Left ventricle myocardium inferior (tissue), 1 donor: ENCODE measurements at regions not wholly inside any gene's neighbourhood (a gene's known extent, or its start where the extent isn't known, plus 50 kb on each side); places are given as distances from the start of the nearest gene placed in this dataset.

Experiments
- DNase-seq: peaks from one replicate; pipeline ENCODE4 v3.0.0-alpha.2; 2020
- H3K27ac ChIP-seq: fragments of 200-600 bp; replicated peaks from 2 replicates; pipeline ENCODE4 v1.8.0; 2021
- H3K27me3 ChIP-seq: fragments of 200-600 bp; 2 replicates; pipeline ENCODE4 v1.8.0; 2021; ENCODE audit warnings: low read depth
- H3K36me3 ChIP-seq: fragments of 200-600 bp; 2 replicates; pipeline ENCODE4 v1.8.0; 2021
- H3K4me1 ChIP-seq: fragments of 200-600 bp; 2 replicates; pipeline ENCODE4 v1.8.0; 2021
- H3K4me3 ChIP-seq: fragments of 200-600 bp; 2 replicates; pipeline ENCODE4 v1.8.0; 2021; ENCODE audit warnings: mild to moderate bottlenecking, moderate library complexity
- H3K9me3 ChIP-seq: fragments of 200-600 bp; replicated peaks from 2 replicates; pipeline ENCODE4 v1.8.0; 2021
- intact Hi-C: fragments of 100-400 bp; cut with micrococcal nuclease; formaldehyde crosslinking; loops from one replicate; pipeline ENCODE4 v1.11.0; 2022
- TF ChIP-seq, protein P1 (sequence below): fragments of 200-600 bp; IDR thresholded peaks from 2 replicates; pipeline ENCODE4 v1.8.0; 2021; ENCODE audit warnings: antibody characterized with exemption, mild to moderate bottlenecking, borderline replicate concordance
- donor health status: DM: no; HTN: yes; CAD: no; lungs with severe emphysema.

DNA sequence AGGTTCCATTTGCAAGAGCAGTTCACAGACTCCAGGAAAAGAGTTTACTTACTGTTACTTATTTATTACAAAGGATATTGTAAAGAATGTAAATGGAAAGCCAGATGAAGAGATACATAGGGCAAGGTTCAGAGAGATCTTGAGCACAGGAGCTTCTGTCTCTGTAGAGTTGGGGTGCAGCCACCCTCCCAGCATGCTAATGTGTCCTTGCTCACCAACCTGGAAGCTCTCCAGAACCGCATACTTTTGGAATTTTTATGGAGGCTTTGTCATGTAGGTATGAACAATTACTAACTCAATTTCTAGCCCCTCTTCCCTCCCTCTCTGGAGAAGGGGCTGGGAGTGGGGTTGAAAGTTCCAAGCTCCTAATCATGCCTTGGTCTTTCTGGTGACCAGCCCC is 857.2 kb downstream of the RPA4 start:
- DNase-seq: no peak
- Histone ChIP-seq H3K4me3 (no peak overlapping the region), H3K9me3 (no peaks in the 10 kb centered on the region), H3K27me3 (no peaks in the 10 kb centered on the region), H3K27ac (no peak overlapping the region), H3K4me1 (no peaks in the 10 kb centered on the region), H3K36me3 (no peaks in the 10 kb centered on the region)
- TF ChIP-seq, protein P1, sequence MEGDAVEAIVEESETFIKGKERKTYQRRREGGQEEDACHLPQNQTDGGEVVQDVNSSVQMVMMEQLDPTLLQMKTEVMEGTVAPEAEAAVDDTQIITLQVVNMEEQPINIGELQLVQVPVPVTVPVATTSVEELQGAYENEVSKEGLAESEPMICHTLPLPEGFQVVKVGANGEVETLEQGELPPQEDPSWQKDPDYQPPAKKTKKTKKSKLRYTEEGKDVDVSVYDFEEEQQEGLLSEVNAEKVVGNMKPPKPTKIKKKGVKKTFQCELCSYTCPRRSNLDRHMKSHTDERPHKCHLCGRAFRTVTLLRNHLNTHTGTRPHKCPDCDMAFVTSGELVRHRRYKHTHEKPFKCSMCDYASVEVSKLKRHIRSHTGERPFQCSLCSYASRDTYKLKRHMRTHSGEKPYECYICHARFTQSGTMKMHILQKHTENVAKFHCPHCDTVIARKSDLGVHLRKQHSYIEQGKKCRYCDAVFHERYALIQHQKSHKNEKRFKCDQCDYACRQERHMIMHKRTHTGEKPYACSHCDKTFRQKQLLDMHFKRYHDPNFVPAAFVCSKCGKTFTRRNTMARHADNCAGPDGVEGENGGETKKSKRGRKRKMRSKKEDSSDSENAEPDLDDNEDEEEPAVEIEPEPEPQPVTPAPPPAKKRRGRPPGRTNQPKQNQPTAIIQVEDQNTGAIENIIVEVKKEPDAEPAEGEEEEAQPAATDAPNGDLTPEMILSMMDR: no peak
- intact Hi-C loops: no loop called here

DNA sequence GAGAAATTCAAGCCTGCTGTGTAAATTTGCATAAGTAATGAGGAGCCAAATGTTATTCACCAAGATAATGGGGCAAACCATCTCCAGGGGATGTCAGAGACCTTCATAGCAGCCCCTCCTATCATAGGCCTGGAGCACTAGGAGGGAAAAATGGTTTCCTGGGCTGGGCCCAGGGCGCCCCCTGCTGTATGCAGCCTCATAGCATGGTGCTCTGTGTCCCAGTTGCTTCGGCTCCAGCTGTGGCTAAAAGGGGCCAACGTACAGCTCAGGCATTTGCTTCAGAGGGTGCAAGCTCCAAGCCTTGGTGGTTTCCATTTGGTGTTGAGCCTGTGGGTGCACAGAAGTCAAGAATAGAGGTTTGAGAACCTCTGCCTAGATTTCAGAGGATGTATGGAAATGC is 859.3 kb downstream of the RPA4 start:
- intact Hi-C loops: no loop called here

DNA sequence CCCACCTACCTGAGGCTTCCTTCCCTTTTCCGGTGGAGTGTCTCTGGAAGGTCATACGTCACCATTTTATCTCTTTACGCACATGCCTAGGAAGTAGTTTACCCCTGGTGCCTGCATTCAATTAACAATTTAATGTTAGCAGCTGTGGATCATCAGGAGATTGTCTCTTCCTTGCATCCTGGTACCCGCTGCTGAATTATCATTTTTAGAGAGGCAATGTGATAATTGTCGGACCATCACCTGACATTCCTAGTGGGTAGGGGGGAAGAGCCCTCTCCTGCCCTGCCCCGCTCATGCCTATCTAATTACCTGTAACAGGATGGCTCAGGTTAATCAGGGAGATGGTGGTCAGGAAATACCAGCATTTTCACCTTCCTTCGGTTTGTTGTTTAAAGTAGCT is 863.6 kb downstream of the RPA4 start:
- Histone ChIP-seq H3K4me1 (no peaks in the 10 kb centered on the region), H3K4me3 (no peak overlapping the region), H3K27ac (no peak overlapping the region), H3K36me3 (no peaks in the 10 kb centered on the region), H3K9me3 (no peaks in the 10 kb centered on the region), H3K27me3 (no peaks in the 10 kb centered on the region)
- no peak for DNase-seq
- TF ChIP-seq, protein P1: no peak
- intact Hi-C loops: no loop called here

More for the DNA sequence above, 859.3 kb downstream of the RPA4 start:
- no peaks in the 10 kb centered on the region for H3K9me3 ChIP-seq
- H3K27me3 ChIP-seq: no peaks in the 10 kb centered on the region
- no peaks in the 10 kb centered on the region for H3K36me3 ChIP-seq
- no peak overlapping the region for H3K4me3 ChIP-seq
- no peaks in the 10 kb centered on the region for H3K4me1 ChIP-seq
- TF ChIP-seq, protein P1: no peak
- H3K27ac ChIP-seq: no peak overlapping the region
- DNase-seq: no peak

DNA sequence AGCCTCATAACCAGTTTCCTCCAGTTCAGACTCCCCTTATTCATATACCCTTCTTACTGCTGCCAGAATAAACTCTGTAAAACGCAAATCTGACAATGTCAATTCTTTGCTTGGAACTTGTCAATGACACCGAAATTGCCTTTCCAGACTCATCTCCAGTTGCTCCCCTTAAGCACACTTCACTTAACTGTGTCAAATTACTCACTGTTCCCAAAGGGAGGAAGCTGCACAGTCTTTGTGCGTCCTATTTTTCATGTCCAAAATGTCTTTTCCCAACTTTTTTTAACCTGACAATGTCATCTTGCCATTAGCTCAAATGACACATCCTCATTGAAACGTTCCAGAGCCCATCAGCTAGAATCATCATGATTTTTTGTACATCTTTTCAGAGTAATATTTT is 867.3 kb downstream of the RPA4 start:
- no peaks in the 10 kb centered on the region for H3K27me3 ChIP-seq
- no peaks in the 10 kb centered on the region for H3K9me3 ChIP-seq
- no peak overlapping the region for H3K4me3 ChIP-seq
- no peaks in the 10 kb centered on the region for H3K4me1 ChIP-seq
- DNase-seq: no peak
- TF ChIP-seq, protein P1: no peak
- no peaks in the 10 kb centered on the region for H3K36me3 ChIP-seq
- H3K27ac ChIP-seq: no peak overlapping the region
- intact Hi-C loops: no loop called here

DNA sequence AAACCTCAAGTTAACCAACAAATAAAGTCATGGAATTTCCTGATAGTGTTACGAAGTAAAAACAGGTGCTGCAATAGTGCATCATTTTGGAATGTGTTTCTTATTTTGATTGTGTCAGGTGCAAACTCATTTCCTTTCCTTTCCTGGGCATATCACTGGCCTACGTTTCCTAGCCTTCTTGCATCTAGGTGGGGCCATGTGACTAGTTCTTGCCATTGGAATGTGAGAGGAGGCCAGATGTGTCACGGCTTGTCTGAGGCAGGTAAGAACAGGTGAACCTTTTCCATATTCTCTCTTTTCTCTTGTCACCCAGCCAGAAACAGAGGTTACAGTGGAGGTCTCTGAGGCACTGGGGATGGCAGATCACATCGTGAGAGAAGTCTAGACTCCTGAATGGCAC is 868.0 kb downstream of the RPA4 start:
- intact Hi-C loops: no loop called here
- no peaks in the 10 kb centered on the region for H3K36me3 ChIP-seq

More for the DNA sequence above, 868.0 kb downstream of the RPA4 start:
- no peaks in the 10 kb centered on the region for H3K27me3 ChIP-seq
- no peaks in the 10 kb centered on the region for H3K9me3 ChIP-seq
- H3K4me1 ChIP-seq: no peaks in the 10 kb centered on the region
- TF ChIP-seq, protein P1: no peak
- no peak overlapping the region for H3K27ac ChIP-seq
- DNase-seq: no peak
- no peak overlapping the region for H3K4me3 ChIP-seq
